ENCODE measurements at regions not wholly inside any gene's neighbourhood (a gene's known extent, or its start where the extent isn't known, plus 50 kb on each side); places are given as distances from the start of the nearest gene placed in this dataset.

- H3K79me1 ChIP-seq (replicated peaks; ENCODE audit: low read length, poor library complexity, severe bottlenecking): no peaks in the 10 kb centered on the region
- no peak overlapping the region for H2AK5ac ChIP-seq (ENCODE audit: low read length, severe bottlenecking)
- no peaks in the 10 kb centered on the region for H3K36me3 ChIP-seq (ENCODE audit: control insufficient read depth in 1 of 2, insufficient read depth in 2 of 2, low read depth in 1 of 2, low read length in 2 of 2)
- H3K4me2 ChIP-seq (ENCODE audit: low read length, poor library complexity, severe bottlenecking): no peak overlapping the region
- H3K27me3 ChIP-seq (ENCODE audit: control insufficient read depth in 1 of 2, insufficient read depth in 1 of 2, low read length in 2 of 2): peaks cover 0 to 5% of the 10 kb centered on the region in 2 experiments
- no peak overlapping the region for H3K18ac ChIP-seq (ENCODE audit: low read depth in 1 of 2, low read length in 2 of 2)
- no peak overlapping the region for H2BK12ac ChIP-seq (ENCODE audit: low read length in 2 of 2)
- no peak overlapping the region for H2AFZ ChIP-seq (ENCODE audit: low read depth, low read length)
- no peak overlapping the region for H2BK5ac ChIP-seq (ENCODE audit: low read depth, low read length, poor library complexity, severe bottlenecking)
- H4K91ac ChIP-seq (ENCODE audit: low read length): no peak overlapping the region
- H3K9me3 ChIP-seq (ENCODE audit: control insufficient read depth, low read length): peaks cover 5% of the 10 kb centered on the region
- H4K8ac ChIP-seq (ENCODE audit: low read length): no peak overlapping the region
- no peak overlapping the region for H3K27ac ChIP-seq (ENCODE audit: low read length, poor library complexity, severe bottlenecking)
- no peak overlapping the region for H3K14ac ChIP-seq (ENCODE audit: low read length in 2 of 2)
- H3K4me1 ChIP-seq (ENCODE audit: control insufficient read depth, insufficient read depth, low read depth, low read length): no peaks in the 10 kb centered on the region
- WGBS: 94% methylated on average over 3 of the region's 4 CpGs
- H3K4me3 ChIP-seq (ENCODE audit: insufficient read depth in 1 of 2, low read depth in 1 of 2, low read length in 2 of 2): no peak overlapping the region
- no peak overlapping the region for H3K9ac ChIP-seq (ENCODE audit: low read length)
- H2BK120ac ChIP-seq (ENCODE audit: low read depth, low read length): no peak overlapping the region
- H3K4ac ChIP-seq (ENCODE audit: low read depth in 1 of 2, low read length in 2 of 2): no peak overlapping the region
- H2BK15ac ChIP-seq (ENCODE audit: low read depth, poor library complexity, severe bottlenecking): no peak overlapping the region
- no peak for DNase-seq
- no peak overlapping the region for H3K23ac ChIP-seq (ENCODE audit: low read length in 2 of 2)
Observed at GRCh38 chr16:22630242-22630641, 119.6 kb downstream of the NPIPB5 start.

GRCh38 chr16:22631264-22631663 lies 120.6 kb downstream of the NPIPB5 start:
- Histone ChIP-seq H3K4me1 (ENCODE audit: control insufficient read depth, insufficient read depth, low read depth, low read length) (no peaks in the 10 kb centered on the region), H3K27me3 (ENCODE audit: control insufficient read depth in 1 of 2, insufficient read depth in 1 of 2, low read length in 2 of 2) (peaks cover 0 to 6% of the 10 kb centered on the region in 2 experiments), H3K27ac (ENCODE audit: low read length, poor library complexity, severe bottlenecking) (no peak overlapping the region), H2AFZ (ENCODE audit: low read depth, low read length) (no peak overlapping the region), H2BK12ac (ENCODE audit: low read length in 2 of 2) (no peak overlapping the region), H3K4ac (ENCODE audit: low read depth in 1 of 2, low read length in 2 of 2) (no peak overlapping the region), H3K4me2 (ENCODE audit: low read length, poor library complexity, severe bottlenecking) (no peak overlapping the region), H2BK15ac (ENCODE audit: low read depth, poor library complexity, severe bottlenecking) (no peak overlapping the region), H2AK5ac (ENCODE audit: low read length, severe bottlenecking) (no peak overlapping the region), H3K18ac (ENCODE audit: low read depth in 1 of 2, low read length in 2 of 2) (no peak overlapping the region), H3K14ac (ENCODE audit: low read length in 2 of 2) (no peak overlapping the region), H4K8ac (ENCODE audit: low read length) (no peak overlapping the region), H2BK5ac (ENCODE audit: low read depth, low read length, poor library complexity, severe bottlenecking) (no peak overlapping the region), H2BK120ac (ENCODE audit: low read depth, low read length) (no peak overlapping the region), H3K4me3 (ENCODE audit: insufficient read depth in 1 of 2, low read depth in 1 of 2, low read length in 2 of 2) (no peak overlapping the region), H3K79me1 (replicated peaks; ENCODE audit: low read length, poor library complexity, severe bottlenecking) (no peaks in the 10 kb centered on the region), H3K9ac (ENCODE audit: low read length) (no peak overlapping the region), H3K23ac (ENCODE audit: low read length in 2 of 2) (no peak overlapping the region), H4K91ac (ENCODE audit: low read length) (no peak overlapping the region), H3K9me3 (ENCODE audit: control insufficient read depth, low read length) (no peaks in the 10 kb centered on the region), H3K36me3 (ENCODE audit: control insufficient read depth in 1 of 2, insufficient read depth in 2 of 2, low read depth in 1 of 2, low read length in 2 of 2) (no peaks in the 10 kb centered on the region)
- DNase-seq: no peak
- 80% methylated on average over 8 of the region's 9 CpGs for WGBS

GRCh38 chr16:22632606-22633005 lies 121.9 kb downstream of the NPIPB5 start:
- Histone ChIP-seq H3K4ac (ENCODE audit: low read depth in 1 of 2, low read length in 2 of 2) (no peak overlapping the region), H3K27ac (ENCODE audit: low read length, poor library complexity, severe bottlenecking) (no peak overlapping the region), H3K9ac (ENCODE audit: low read length) (no peak overlapping the region), H3K36me3 (ENCODE audit: control insufficient read depth in 1 of 2, insufficient read depth in 2 of 2, low read depth in 1 of 2, low read length in 2 of 2) (no peaks in the 10 kb centered on the region), H4K91ac (ENCODE audit: low read length) (no peak overlapping the region), H3K18ac (ENCODE audit: low read depth in 1 of 2, low read length in 2 of 2) (no peak overlapping the region), H3K14ac (ENCODE audit: low read length in 2 of 2) (no peak overlapping the region), H3K4me1 (ENCODE audit: control insufficient read depth, insufficient read depth, low read depth, low read length) (no peaks in the 10 kb centered on the region), H4K8ac (ENCODE audit: low read length) (no peak overlapping the region), H3K9me3 (ENCODE audit: control insufficient read depth, low read length) (peaks cover 6% of the 10 kb centered on the region), H2AK5ac (ENCODE audit: low read length, severe bottlenecking) (no peak overlapping the region), H2BK12ac (ENCODE audit: low read length in 2 of 2) (no peak overlapping the region), H2BK15ac (ENCODE audit: low read depth, poor library complexity, severe bottlenecking) (no peak overlapping the region), H3K4me2 (ENCODE audit: low read length, poor library complexity, severe bottlenecking) (no peak overlapping the region), H3K4me3 (ENCODE audit: insufficient read depth in 1 of 2, low read depth in 1 of 2, low read length in 2 of 2) (no peak overlapping the region), H2BK5ac (ENCODE audit: low read depth, low read length, poor library complexity, severe bottlenecking) (no peak overlapping the region), H3K79me1 (replicated peaks; ENCODE audit: low read length, poor library complexity, severe bottlenecking) (no peaks in the 10 kb centered on the region), H3K27me3 (ENCODE audit: control insufficient read depth in 1 of 2, insufficient read depth in 1 of 2, low read length in 2 of 2) (peaks cover 0 to 6% of the 10 kb centered on the region in 2 experiments), H2BK120ac (ENCODE audit: low read depth, low read length) (no peak overlapping the region), H2AFZ (ENCODE audit: low read depth, low read length) (no peak overlapping the region), H3K23ac (ENCODE audit: low read length in 2 of 2) (no peak overlapping the region)
- DNase-seq: no peak
- 100% methylated on average over 1 of the region's 4 CpGs for WGBS

GRCh38 chr16:22633280-22633679 lies 122.6 kb downstream of the NPIPB5 start:
- no peak overlapping the region for H2BK15ac ChIP-seq (ENCODE audit: low read depth, poor library complexity, severe bottlenecking)
- no peaks in the 10 kb centered on the region for H3K4me1 ChIP-seq (ENCODE audit: control insufficient read depth, insufficient read depth, low read depth, low read length)
- no peak overlapping the region for H4K8ac ChIP-seq (ENCODE audit: low read length)
- no peak overlapping the region for H2BK120ac ChIP-seq (ENCODE audit: low read depth, low read length)
- no peak overlapping the region for H3K18ac ChIP-seq (ENCODE audit: low read depth in 1 of 2, low read length in 2 of 2)
- no peak overlapping the region for H3K14ac ChIP-seq (ENCODE audit: low read length in 2 of 2)
- H2BK12ac ChIP-seq (ENCODE audit: low read length in 2 of 2): no peak overlapping the region
- no peak overlapping the region for H3K4me2 ChIP-seq (ENCODE audit: low read length, poor library complexity, severe bottlenecking)
- H3K9me3 ChIP-seq (ENCODE audit: control insufficient read depth, low read length): peaks cover 6% of the 10 kb centered on the region
- H3K79me1 ChIP-seq (replicated peaks; ENCODE audit: low read length, poor library complexity, severe bottlenecking): no peaks in the 10 kb centered on the region
- H4K91ac ChIP-seq (ENCODE audit: low read length): no peak overlapping the region
- 92% methylated on average over 5 of the region's 5 CpGs for WGBS
- no peak overlapping the region for H2BK5ac ChIP-seq (ENCODE audit: low read depth, low read length, poor library complexity, severe bottlenecking)
- H3K36me3 ChIP-seq (ENCODE audit: control insufficient read depth in 1 of 2, insufficient read depth in 2 of 2, low read depth in 1 of 2, low read length in 2 of 2): no peaks in the 10 kb centered on the region
- H3K27me3 ChIP-seq (ENCODE audit: control insufficient read depth in 1 of 2, insufficient read depth in 1 of 2, low read length in 2 of 2): peaks cover 0 to 6% of the 10 kb centered on the region in 2 experiments
- no peak overlapping the region for H3K27ac ChIP-seq (ENCODE audit: low read length, poor library complexity, severe bottlenecking)
- H3K4ac ChIP-seq (ENCODE audit: low read depth in 1 of 2, low read length in 2 of 2): no peak overlapping the region
- no peak overlapping the region for H3K9ac ChIP-seq (ENCODE audit: low read length)
- no peak overlapping the region for H3K23ac ChIP-seq (ENCODE audit: low read length in 2 of 2)
- no peak for DNase-seq
- no peak overlapping the region for H3K4me3 ChIP-seq (ENCODE audit: insufficient read depth in 1 of 2, low read depth in 1 of 2, low read length in 2 of 2)
- no peak overlapping the region for H2AK5ac ChIP-seq (ENCODE audit: low read length, severe bottlenecking)
- H2AFZ ChIP-seq (ENCODE audit: low read depth, low read length): no peak overlapping the region

Data from mesenchymal stem cell (in vitro differentiated cells and primary cell).